HG03066 (cell line): ENCODE measurements at regions not wholly inside any gene's neighbourhood (a gene's known extent, or its start where the extent isn't known, plus 50 kb on each side); places are given as distances from the start of the nearest gene placed in this dataset.

Experiments
- ATAC-seq: cut with Tn5 transposase; IDR thresholded peaks from one replicate; pipeline ENCODE4 v1.9.1; 2021; ENCODE audit warnings: low read depth; ENCODE audit not compliant: unreplicated experiment

DNA sequence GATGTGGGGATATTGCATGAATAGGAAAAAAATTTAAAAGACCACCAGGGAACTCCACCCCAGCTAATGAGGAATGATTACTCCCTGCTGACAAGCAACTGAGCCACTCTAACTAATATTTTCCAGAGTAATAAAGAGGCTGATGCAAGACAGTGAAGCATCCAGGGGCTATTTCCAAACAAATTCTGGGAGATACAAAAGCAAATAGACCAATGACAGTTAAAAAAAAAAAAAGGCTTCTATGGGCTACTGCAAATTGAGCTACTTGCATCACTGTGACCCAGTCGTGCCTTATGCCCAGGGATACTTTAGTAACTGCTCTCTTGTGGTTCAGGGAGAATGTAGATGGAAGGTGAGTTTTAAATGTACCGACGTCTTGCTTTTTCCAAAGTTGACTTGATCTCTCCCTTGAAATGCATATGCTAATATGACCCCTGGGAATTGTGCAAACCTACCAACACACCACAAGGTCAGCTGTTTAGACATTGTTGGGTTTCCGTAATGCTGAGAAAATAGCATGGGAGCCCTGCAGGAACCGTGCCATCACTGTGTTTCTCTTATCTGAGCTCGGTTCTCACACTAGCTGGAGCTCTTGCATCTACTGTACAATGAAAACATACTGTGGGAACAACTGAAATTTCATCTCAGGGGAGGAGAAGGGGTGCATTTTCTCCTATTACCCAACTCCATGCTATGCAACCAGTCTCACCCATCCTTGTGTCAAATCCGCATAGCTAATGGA is 250.6 kb upstream of the MAP3K1 start:
- no peak for ATAC-seq

DNA sequence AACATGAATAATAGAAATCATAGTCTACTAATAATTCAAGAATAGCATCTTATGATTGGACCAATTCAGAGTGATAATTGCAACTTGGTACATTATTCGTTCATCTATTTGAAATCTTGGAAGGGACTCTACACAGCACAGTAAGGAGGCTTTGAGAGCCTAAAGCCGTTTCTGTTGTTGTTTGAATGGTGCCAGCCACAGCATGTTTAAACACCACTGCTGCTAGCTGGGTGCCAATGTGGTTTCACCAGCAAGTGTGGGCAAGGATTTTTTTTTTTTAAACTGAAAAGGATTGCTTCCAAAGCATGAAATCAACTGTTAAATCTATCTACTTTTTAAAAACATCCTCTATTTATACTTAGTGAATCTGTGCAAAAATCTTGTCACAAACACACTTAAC is 253.9 kb upstream of the MAP3K1 start:
- ATAC-seq: no peak

DNA sequence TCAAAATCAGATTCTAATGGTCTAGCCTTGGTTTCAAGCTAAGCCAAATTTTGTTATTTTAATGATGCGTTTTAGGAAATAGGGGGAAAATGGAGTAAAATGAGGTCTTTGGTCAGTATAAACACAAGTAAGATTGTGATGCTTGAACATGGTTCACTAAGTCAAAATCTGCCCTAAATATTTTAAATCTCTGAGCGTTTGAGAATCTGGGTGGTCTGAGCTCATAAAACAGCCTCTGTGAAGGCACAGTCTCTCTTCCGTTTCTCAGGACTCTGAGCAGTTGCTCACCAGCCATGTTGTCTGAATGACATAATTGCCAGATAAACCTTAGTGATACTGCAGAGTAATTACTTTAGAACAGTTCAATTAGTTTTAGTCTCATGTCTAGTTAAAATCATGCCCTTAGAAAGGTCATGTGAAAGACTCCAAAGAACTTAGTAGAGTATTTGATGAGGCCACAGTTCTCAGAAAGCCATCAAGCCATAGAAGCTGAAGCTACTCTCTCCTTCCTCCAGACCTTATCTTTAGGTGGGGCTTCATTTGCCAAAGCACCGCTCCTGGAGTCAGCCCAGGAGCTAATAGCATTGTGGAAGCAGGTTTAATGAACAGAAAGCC is 257.1 kb upstream of the MAP3K1 start:
- no peak for ATAC-seq

DNA sequence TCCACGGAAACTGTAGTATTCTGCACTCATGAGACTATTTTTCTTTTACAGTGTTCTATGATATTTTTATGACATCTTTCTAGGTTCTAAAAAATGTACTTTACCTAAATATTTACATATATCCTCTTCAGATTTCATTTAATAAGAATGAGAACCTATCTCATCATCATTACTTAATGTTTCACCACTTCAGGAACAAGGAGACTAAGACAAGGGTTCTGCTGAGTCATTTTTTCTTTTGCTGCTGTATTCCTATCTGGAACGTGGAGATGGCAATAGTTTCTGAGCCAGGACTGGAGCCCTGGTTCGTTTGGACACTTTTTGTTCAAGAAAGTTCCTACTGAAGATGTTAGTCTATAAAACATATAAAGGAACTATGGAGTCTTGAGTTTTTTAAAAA is 258.2 kb upstream of the MAP3K1 start:
- ATAC-seq: no peak

DNA sequence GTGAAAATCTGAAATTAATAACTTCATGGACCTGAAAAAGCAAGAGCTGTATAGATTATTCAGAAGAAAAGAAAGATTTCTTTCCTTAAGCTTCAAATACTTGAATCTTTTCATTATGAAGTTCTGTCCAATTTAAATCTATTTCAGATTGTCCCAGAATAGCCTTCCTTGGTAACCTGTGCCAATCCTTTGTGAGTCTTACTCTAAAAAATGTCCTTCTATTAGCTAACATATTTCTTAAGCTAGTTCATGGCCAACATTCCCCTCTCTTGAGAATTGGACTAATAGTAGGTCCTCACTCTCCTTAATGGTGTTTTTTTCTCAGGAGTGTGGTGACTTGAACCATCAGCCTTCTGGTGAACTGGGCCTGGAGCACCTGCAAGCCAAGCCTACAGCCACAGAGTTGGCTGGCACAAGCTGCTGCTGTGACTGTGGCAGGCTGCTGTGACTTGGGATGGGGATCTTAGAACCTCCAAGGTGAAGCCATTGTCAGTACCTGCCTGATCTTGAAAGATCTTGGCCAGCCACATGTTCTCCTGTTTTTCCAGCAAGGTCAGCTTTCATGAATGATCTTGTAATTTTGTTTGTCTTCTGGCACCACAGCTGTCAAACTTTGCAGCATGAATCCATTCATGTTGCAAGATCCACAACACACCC is 262.6 kb upstream of the MAP3K1 start:
- no peak for ATAC-seq

DNA sequence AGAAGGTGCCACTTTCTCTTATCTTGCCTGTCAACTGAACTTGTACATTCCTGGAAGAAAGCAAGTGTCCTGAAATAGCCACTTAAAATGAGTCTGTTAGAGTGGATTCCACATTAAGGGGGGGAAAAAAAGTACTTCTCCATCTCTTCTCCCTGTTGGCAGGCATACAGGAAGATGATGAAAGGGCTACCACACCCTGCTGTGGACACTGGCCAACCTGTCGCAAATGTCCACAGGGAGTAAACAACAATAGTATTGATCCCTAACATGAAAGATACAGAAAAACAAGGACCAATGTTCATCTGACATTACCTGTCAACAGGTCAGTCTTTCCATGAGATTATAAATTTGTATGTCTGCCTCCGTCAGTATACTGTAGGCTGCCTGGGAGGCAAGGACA is 265.1 kb upstream of the MAP3K1 start:
- no peak for ATAC-seq

DNA sequence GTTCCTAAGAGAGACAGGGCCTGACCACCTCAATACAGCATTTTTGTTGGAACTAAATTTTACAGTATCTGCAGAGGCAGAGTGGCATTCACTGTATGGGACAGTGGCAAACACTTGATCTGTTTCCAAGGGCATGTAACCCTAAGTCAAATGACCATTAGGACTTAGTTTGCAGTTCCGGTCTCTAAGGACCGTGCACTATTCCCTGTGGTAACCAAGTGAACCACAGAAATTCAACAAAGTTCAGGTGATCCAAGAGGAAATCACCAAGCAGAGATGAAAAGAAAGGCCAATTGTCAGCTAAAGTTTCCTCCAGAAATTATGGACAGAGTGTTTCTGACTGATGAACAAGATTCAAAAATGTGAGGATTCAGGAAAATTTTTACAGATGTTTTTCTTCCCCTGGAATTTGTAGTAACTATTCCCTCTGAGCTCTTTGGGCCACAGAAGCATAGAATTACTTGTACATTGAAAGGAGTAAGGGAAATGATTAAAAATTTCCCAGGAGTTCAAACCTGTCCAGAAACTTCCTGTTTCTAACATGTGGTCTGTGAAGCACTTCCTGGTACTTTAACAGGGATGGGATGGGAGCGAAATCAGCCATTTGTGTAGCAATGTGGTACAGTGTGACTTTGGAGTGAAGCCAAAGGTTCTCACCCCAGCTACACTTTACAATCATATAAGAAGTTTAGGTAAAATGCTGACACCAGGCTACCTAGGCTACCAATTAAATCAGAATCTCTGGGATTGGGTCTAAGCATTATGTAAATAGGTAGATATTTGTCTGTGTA is 266.1 kb upstream of the MAP3K1 start:
- ATAC-seq: no peak

DNA sequence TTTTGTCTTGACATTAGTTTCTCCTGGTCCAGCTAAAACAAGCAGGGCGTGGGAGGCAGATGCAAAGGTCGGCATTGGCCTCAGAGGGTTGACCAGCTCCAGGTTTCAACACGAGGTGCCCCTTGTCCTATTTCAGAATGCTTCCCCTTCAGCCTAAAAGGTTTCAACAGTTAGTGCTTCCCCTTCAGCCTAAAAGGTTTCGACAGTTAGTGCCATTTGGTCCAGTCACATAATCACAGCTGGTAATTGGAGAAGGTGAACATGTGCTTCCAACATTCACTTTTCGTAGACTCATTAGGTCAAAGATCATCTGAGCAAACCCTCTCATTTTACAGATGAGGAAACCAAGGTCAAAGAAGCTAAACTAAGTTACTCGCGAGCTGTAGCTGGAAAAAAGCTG is 270.3 kb upstream of the MAP3K1 start:
- no peak for ATAC-seq

DNA sequence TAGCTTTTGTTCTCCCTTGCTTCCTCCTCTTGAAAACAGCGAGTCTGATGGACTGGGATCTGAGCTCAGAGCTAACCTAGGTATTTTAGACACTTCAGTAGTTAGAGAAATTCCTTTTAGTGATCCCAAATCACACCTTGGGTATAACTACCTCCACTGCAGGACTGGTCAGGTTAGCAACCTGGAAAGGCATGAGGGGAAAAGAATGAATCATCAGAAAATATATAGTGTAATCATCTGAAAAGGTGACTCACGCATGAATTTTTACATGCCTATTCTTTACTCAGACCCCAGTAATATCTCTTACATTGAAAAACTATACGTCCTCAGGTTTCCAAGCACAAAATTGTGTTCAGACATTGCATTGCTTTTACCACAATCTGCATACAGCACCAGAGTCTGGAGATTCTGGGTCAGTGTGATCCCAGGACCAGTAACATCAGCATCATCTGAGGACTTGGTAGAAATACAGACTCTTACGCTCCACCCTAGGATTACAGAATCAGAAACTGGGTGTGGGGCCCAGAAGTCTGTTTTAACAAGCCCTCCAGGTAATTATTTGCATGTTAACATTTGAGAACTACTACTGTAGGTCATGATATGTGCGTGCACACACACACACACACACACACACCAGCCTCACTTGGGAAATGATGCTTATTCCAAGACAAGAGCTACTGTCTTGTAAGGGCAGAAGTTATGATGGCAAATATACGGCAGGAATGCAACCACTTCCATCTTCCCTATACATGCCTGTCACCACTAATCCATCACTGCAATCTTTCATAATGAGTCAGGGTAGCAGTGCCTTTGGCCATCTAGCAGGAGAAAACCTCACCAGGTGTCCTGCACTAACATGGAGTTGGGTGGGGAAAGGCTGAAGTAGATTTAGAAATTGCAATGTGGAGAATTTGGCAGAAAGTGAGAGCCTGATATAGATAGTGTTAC is 271.6 kb upstream of the MAP3K1 start:
- no peak for ATAC-seq

DNA sequence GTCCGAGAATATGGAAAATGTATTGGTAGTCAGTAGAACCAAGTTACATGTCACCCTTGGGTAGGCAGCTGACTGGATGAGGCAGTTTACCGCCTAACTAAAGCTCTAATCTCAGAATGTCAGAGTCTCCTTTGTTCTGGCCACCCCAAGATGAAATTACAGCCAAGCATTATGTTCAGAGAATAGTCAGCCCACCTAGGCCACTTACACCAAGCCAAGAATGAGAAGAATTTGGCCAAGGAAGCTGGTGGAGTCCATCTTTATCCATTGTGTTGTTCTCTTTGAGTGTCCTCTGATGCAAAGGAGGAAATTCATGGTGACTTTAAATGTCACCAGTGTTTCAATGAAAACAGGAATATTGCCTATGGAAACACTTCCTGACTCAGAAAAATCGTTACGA is 275.1 kb upstream of the MAP3K1 start:
- ATAC-seq: no peak

DNA sequence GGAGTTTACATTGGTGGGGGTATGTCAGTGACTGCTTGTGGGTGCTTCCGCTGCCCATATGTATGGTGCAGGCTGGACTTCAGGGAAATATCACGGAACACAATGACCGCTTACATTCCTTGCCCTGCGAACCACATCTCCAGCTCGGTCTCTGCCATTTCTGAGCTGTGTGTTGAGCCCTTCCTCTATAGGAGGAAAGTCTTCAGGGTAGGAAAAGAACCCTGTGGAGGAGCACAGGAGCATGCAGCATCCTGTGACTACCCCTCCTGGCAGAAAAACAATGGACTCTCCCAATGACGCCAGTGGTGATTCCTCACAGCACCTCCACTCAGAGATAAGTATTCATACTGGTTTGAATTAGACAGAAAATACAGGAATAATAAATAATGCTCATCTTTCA is 276.8 kb upstream of the MAP3K1 start:
- no peak for ATAC-seq

DNA sequence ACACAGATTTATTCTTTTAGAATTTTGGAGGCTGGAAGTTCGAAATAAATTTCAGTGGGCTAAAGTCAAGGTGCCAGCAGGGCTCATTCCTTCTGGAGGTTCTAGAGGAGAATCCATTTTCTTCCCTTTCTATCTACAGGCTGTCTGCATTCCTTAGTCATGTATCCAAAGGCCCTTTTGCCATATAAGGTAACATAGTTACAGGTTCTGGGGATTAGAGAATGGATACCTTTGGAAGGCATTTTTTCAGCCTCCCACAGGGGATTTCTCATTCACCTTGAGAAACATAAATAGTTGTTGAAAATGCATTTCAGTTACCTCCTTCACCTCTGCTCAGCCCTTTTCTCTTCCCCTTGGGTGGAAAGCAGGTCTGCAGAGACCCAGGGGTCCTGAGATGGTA is 280.0 kb upstream of the MAP3K1 start:
- no peak for ATAC-seq

DNA sequence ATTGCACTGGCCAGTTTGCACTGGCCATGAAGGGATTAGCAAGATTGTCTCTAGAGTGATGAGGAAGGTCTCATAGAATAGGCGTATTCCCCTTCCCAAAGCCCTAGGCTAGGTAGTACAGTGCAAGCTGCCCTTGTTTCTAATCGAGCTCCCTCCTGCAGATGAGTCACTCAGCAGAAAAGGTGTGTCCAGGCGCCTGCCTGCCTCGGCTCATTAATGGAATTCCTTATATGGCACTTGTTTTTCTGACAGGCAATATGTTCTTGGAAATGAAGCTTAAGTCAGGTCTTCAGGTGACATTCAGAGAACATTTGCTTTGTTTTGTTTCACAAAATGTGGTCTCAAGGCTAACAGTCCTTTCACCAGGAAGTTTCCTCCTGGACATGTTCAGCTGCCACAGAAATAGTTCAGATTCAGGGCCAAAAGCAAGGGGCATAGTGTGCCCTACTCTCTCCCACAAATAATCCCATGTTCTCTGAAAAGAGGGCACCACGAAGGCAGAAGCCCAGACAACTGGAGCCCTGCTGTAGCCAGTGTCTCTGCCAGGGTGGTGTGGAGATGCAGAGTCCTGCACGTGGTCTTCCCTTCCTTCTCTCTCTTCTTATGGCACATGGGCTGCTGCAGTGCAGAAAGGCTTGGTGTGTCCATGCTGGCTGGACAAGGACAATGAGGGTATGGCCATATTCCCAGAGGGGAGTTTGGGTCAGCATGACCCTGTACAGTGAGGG is 281.1 kb upstream of the MAP3K1 start:
- no peak for ATAC-seq

DNA sequence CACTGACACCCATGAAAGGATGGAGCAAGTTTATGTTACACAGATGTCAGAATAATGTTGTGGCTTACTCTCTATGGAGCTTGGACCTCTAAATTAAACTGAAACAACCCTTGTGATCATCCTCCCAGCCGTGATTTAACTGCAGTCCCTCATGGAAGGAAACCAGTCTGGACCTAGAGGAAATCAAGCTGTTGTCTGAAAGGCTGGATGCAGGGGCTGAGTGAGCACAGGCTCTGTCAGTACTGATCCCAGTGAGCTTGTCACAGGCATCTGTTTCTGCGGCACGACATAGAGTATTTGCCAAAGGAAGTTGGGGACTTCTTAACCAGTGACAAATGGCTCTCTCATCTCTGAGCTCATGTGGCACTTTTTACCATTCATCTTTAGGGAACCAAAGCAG is 282.9 kb upstream of the MAP3K1 start:
- ATAC-seq: no peak

DNA sequence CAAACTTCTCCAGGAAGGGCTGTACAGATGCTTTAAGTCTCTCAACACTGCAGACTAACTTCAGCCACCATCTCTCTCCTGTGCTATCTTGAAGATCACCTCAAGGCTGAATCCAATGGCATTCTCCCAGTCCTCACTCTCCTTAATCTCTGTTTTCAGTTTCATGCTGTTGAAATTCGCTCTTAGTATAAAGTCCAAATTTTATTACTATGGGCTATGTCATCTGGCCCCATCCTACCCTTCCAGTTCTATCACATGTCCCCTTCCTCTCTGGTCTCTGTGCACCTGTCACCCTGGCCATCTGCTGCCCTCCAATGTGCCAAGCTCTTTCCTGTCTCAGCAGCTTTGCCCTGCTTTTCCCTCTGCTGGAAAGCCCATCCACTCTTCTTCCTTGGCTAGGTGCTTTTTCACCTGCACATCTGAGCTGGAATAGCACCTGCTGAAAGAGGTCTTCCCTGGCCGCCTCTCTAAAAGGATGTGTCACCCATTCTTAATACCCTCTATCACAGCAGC is 284.7 kb upstream of the MAP3K1 start:
- ATAC-seq: no peak

DNA sequence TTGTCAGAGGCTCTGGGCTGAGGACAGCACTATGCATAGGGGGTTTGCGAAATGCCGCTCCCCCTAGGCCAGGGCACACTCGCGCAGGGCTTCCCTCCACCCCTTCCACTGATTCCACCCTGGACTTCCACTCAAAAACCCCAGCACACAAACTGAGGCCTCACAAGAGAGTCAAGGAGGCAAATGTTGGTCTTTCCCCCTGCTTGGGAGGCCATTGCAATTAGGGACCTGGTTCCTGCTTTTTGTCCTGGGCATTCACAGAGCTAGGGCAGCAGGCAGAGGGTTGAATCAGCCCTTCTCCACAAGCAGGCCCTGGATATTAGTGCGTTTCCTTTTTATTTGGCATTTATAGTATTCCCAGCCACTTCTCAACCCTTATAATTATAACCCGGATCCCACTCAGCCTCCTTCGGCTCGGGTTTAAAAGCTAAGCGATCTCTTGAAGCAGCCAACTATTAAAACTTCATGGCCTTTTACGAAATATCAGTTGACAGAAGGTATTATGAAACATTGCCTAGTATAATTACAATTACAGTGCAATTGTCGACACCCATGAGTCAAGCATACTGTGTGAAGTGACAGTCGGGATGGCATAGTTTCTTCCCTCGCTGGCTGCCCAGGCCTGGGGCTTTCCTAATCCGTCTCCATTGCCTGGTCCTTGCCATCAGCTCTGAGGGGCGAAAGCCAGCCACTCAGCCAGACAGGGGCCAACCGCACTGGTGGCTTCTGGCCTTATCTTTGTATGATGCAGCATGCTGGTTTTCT is 285.5 kb upstream of the MAP3K1 start:
- ATAC-seq: no peak

DNA sequence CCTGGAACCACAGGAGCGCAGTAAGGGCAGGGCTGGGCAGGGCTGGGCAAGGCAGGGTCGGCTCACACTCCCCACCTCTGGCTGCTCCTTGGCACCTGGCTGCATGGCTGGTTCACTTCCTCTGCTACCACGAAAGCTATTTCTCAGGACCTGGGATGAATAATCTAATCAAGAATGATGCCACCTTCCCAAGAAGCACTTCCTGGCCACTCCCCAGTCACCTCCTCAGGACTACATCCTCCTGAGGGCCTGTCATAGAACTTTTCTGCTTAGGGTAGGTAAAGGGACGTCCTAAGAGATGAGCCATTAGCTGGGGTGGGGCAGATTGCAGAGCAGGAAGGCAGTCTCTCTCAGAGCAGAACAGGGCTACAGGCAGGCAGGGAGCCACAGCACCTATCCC is 288.2 kb upstream of the MAP3K1 start:
- no peak for ATAC-seq

DNA sequence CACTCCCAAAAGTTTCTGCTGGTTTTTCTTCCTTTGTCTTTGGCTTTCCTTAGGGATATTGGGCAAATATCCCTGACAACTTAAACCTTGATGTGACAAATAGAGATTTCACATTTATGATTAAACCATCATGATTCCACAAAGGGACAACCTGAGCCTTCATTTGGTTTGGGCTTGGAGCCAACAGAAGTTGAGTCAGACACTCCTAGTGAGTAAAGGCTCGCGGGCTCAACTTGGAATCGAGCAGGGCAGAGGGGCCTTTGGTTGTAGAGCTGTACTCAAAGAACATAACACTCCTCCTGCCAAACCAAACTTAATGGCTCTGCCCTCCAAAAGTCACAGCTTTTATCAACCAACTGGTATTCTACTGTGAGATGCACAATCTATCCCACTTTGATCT is 290.2 kb upstream of the MAP3K1 start:
- no peak for ATAC-seq
